Central memory CD8-positive, alpha-beta T cell (primary cell): ENCODE measurements at regions not wholly inside any gene's neighbourhood (a gene's known extent, or its start where the extent isn't known, plus 50 kb on each side); places are given as distances from the start of the nearest gene placed in this dataset.

ENCODE experiments used
- ATAC-seq: fragments of 150-1000 bp; cut with Tn5 transposase; replicated peaks from 2 replicates; pipeline ENCODE4 v1.10.0; 2022; ENCODE audit warnings: mild to moderate bottlenecking, moderate FRiP score, moderate number of reproducible peaks; ENCODE audit not compliant: poor library complexity, severe bottlenecking; ENCODE audit errors: extremely low read depth
- DNase-seq, 2 donors: peaks; one replicate each; pipeline ENCODE4 v3.0.0; 2021; ENCODE audit warnings: low spot score in 2 of 2
- H3K27ac Mint-ChIP-seq: one replicate; pipeline ENCODE4 v1.8.0; 2022; ENCODE audit warnings: low read depth, mild to moderate bottlenecking, moderate library complexity, mixed read lengths
- H3K27me3 Mint-ChIP-seq: one replicate; pipeline ENCODE4 v1.8.0; 2022; ENCODE audit warnings: mixed read lengths
- H3K36me3 Mint-ChIP-seq: one replicate; pipeline ENCODE4 v1.8.0; 2022; ENCODE audit warnings: mild to moderate bottlenecking, moderate library complexity, mixed read lengths; ENCODE audit not compliant: insufficient read depth
- H3K4me1 Mint-ChIP-seq: one replicate; pipeline ENCODE4 v1.8.0; 2022; ENCODE audit warnings: mixed read lengths
- H3K4me3 Mint-ChIP-seq: one replicate; pipeline ENCODE4 v1.8.0; 2022; ENCODE audit warnings: mild to moderate bottlenecking, moderate library complexity, mixed read lengths
- H3K9me3 Mint-ChIP-seq: one replicate; pipeline ENCODE4 v1.8.0; 2022; ENCODE audit warnings: mixed read lengths

DNA sequence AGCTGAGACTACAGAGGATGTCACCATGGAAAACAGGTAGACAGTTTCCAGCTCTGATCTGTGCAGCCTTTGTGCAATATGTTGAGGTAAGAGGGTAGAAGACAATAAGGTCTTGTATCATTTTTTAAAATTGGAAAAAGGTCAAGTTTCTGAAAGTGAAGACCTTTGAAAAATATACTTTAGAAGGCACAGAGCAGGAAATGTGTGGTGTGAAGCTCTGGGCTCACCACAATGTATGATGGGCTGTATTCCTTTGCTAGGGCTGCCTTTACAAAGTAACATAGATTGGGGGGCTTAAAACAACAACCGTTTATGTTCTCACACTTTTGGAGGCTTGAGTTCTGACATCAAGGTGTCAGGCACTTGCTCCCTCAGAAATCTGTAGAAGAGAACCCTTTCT, 514.3 kb upstream of the JARID2 start:
- Mint-ChIP-seq H3K27me3 (no peaks in the 10 kb centered on the region), H3K36me3 (no peaks in the 10 kb centered on the region), H3K9me3 (peaks cover 8% of the 10 kb centered on the region), H3K27ac (no peak overlapping the region), H3K4me3 (no peak overlapping the region), H3K4me1 (peaks cover 37% of the 10 kb centered on the region)
- ATAC-seq (no peak), DNase-seq (no peak)

DNA sequence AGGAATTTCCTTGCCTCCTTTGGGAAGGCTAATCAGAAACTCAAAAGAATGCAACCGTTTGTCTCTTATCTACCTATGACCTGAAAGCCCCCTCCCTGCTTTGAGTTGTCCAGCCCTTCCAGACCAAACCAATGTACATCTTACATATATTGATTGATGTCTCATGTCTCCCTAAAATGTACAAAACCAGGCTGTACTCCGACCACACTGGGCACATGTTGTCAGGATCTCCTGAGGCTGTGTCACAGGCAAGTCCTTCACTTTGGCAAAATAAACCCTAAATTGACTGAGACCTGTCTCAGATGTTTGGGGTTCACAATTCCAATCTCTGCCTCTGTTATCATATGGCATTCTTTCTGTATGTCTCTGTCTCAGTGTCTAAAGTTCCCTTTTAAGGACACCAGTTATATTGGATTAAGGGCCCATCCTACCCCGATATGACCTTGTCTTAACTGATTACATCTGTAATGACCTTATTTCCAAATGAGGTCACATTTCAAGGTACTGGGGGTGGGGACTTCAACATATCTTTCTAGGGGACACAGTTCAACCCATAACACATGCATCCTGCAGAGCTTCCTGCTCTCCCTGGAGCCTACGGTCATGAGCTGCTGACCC, 513.5 kb upstream of the JARID2 start:
- Mint-ChIP-seq H3K4me1 (peaks cover 37% of the 10 kb centered on the region), H3K4me3 (peak overlapping the region; percentile 41), H3K27me3 (no peaks in the 10 kb centered on the region), H3K9me3 (peaks cover 8% of the 10 kb centered on the region), H3K27ac (peak overlapping the region; percentile 43), H3K36me3 (no peaks in the 10 kb centered on the region)
- DNase-seq = no peak
- no peak for ATAC-seq

DNA sequence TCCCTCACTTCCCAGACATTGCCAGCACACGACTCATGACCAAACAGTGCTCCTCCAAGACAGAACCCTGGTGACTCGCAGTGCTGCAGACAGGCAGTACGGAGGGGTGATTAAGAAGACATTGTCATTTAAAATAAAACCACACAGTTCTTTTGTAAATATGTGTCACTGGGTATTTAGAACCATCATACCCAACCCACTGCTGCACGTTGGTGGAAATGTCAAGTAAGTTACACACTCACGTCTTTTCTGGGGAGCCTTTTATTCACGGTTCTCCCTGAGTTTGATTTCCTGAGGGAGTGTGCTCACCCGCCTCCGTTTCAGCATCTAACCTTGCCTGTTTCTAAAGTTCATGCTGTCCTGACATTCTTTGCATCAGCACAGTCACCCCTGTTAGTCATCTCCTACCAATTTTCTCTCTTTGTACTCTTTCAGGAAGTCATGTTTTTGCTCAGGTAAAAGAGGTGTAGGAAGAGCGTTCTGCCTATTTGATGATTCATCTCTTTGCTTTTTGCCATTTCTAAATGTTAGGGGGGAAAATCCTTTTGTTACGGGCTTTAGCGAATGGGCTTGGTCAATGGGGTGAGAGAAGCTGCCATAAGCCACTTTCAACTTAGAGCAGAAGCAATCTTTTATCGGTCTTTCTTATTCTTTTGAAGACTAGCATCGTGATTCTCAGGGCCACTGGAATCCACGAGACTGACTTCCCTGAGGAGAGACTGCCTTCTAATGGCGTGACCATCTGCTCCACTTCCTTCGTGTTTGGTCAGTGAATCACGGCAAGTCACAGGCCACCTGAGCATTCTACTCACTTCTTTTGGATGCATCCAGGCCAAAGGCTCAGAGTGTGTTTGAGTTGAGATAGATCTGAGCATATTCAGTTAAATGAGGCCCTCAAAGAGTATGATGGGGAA, 512.8 kb upstream of the JARID2 start:
- H3K36me3 Mint-ChIP-seq = no peaks in the 10 kb centered on the region
- ATAC-seq (no peak), DNase-seq (no peak)
- peak overlapping the region; percentile 43 for H3K27ac Mint-ChIP-seq
- H3K9me3 Mint-ChIP-seq = peaks cover 8% of the 10 kb centered on the region
- H3K4me3 Mint-ChIP-seq = peak overlapping the region; percentile 41
- peaks cover 37% of the 10 kb centered on the region for H3K4me1 Mint-ChIP-seq
- no peaks in the 10 kb centered on the region for H3K27me3 Mint-ChIP-seq

DNA sequence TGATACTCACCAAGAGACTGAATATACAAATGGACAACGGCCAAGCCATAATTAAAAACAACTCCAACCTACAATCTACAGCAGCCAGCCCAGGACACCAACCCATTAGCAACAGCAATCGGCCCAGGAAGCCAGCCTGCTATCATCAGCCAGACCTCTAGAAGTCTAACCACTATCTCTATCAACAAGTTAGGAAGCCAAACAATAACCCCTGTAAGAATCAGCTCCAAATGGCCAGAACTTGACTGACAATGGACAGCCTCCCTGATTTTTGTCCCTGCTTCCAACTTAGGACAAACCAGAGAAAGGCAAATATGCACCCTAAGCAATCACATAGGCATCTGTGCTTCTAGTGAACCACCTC, 511.8 kb upstream of the JARID2 start:
- peak overlapping the region; percentile 43 for H3K27ac Mint-ChIP-seq
- no peaks in the 10 kb centered on the region for H3K36me3 Mint-ChIP-seq
- peak overlapping the region; percentile 10 for H3K4me3 Mint-ChIP-seq
- H3K27me3 Mint-ChIP-seq = no peaks in the 10 kb centered on the region
- peaks cover 8% of the 10 kb centered on the region for H3K9me3 Mint-ChIP-seq
- DNase-seq (no peak), ATAC-seq (no peak)
- peaks cover 37% of the 10 kb centered on the region for H3K4me1 Mint-ChIP-seq

DNA sequence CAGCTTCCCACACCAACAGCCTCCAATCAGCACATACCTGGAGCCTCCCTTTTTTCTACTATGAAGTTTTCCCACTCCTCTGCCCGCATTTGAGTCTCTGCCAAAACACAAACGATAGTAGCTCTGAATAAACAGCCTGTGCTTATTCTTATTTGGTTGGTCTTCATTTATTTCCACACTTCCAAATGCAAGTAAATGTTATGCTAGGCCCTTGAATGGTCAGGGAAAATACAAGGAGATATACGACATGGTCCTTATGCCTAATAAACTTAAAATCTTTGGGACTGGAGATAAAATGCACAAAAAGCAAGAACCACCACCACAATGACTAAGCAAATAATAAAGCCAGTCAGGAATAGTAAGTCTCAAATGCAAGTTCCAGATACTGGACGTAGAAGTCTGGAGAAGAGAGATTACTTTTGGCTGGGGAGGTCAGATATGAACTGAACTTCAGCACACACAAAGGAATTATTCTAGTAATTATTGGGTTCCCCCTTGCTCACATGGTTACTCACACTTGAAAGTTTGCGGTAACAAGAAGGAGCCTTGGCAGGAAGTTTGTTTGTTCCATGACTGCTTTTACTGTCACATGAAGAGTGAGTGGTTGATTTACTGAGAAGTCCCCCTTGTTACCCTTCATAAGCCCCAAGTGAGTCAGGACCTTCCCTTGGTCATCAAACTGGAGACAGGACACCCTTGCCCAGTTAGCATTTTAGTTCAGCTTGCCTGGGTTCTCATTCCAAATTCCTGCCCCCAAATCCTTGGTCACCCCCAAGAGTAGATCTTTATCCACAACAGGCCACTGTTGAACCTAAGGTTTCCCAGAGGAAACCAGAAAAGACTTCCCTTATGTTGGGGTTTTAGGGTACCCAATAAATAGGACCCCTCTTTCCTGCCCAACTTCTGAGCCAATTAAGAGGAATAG, 511.2 kb upstream of the JARID2 start:
- Mint-ChIP-seq H3K4me3 (peak overlapping the region; percentile 10), H3K36me3 (no peaks in the 10 kb centered on the region), H3K27me3 (no peaks in the 10 kb centered on the region), H3K9me3 (peaks cover 8% of the 10 kb centered on the region), H3K27ac (peak overlapping the region; percentile 43), H3K4me1 (peaks cover 37% of the 10 kb centered on the region)
- peak; percentile 90 for ATAC-seq
- DNase-seq = no peak

DNA sequence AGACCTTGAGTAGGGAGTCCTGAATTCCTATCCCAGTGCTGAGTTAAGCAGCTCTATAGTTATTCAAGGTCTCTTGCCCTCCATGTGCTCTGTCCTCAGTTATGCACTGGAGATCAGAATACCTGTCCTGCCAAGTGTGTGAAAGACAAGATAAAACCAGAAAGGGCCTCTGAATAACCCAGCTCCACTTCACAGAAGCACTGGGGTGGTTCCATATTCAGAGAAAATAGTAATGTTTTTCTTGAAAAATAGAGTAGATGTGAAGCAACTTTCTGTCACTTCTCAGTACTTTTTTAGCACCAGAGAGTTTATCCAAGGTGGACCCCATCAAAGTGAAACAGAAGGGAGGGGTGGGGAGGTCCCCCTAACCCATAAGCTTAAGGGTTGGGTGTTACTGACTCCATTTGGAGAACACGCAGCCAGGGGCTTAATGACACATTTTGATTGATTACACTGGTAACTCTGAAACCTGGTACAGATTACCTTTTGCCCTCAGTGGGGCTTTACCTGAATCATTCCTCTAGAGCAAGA, 509.8 kb upstream of the JARID2 start:
- H3K4me3 Mint-ChIP-seq = no peak overlapping the region
- peak overlapping the region; percentile 61 for H3K27ac Mint-ChIP-seq
- DNase-seq (no peak), ATAC-seq (no peak)
- no peaks in the 10 kb centered on the region for H3K36me3 Mint-ChIP-seq
- peaks cover 37% of the 10 kb centered on the region for H3K4me1 Mint-ChIP-seq
- peaks cover 5% of the 10 kb centered on the region for H3K27me3 Mint-ChIP-seq
- H3K9me3 Mint-ChIP-seq = peaks cover 13% of the 10 kb centered on the region

DNA sequence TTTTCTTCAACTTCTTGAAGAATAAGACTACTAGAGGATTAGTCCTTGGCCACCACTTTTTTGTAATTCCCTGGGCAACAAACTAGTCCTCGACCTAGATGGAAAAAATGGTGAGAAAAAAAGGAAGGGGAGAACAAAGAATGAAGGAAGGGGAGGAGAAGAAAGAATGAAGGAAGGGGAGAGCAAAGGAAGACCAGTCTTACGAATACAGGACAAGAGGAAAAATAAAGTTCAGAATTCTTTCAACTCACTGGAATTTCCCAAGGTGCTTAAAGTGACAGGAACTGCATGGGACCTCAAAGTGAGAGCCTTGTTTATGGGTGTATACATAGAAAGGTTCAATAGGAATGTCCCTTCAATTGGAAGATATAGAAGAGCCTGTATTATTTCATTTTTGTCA, 509.3 kb upstream of the JARID2 start:
- peaks cover 7% of the 10 kb centered on the region for H3K27me3 Mint-ChIP-seq
- ATAC-seq = no peak
- no peak overlapping the region for H3K4me3 Mint-ChIP-seq

DNA sequence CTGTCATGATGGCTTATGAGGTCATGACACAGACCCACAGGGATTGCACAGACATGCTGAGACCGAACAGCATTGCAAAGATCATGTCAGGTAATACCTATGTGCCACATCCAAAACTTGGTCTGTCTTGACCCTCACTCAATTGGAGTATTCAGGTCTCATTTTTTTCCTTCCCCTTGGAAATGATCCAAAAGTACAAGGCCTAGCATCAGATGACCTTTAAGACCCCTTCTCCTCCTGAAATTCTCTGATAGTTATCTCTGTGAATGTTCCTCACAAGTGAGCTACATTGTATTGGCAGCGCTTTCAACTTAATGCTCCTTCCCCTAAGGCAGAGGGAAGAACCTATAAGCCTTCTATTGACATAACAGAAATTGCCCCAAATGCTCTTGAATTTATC, 507.4 kb upstream of the JARID2 start:
- DNase-seq (no peak), ATAC-seq (no peak)
- H3K9me3 Mint-ChIP-seq = peaks cover 13% of the 10 kb centered on the region
- peaks cover 18% of the 10 kb centered on the region for H3K4me1 Mint-ChIP-seq
- H3K27me3 Mint-ChIP-seq = peaks cover 15% of the 10 kb centered on the region
- no peak overlapping the region for H3K4me3 Mint-ChIP-seq
- H3K27ac Mint-ChIP-seq = no peak overlapping the region
- H3K36me3 Mint-ChIP-seq = no peaks in the 10 kb centered on the region

More for the DNA sequence above, 509.3 kb upstream of the JARID2 start:
- peaks cover 13% of the 10 kb centered on the region for H3K9me3 Mint-ChIP-seq
- DNase-seq = no peak
- H3K4me1 Mint-ChIP-seq = peaks cover 34% of the 10 kb centered on the region
- no peaks in the 10 kb centered on the region for H3K36me3 Mint-ChIP-seq
- H3K27ac Mint-ChIP-seq = peak overlapping the region; percentile 61

DNA sequence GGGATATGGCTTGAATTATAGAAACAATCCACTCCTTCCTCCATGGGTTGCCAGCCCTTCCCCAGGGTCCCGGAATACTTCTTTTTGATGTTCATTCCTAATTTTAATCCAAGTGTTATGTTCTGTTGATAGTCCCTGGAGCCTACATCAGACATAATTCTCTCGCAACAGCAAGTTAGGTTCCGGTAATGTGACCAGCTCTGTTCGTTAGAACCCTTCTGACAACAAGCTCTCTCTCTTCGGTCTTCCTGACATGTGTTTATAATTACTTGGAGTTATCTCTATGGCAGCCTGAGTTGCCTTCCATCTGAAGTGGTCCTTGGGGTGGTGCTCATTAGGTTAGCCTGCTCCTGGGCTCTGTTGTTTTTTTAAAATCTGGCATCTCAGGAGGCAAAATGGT, 506.9 kb upstream of the JARID2 start:
- Mint-ChIP-seq H3K9me3 (peaks cover 11% of the 10 kb centered on the region), H3K4me1 (peaks cover 15% of the 10 kb centered on the region), H3K4me3 (no peak overlapping the region), H3K36me3 (no peaks in the 10 kb centered on the region), H3K27me3 (peaks cover 19% of the 10 kb centered on the region), H3K27ac (no peak overlapping the region)
- ATAC-seq (no peak), DNase-seq (no peak)

DNA sequence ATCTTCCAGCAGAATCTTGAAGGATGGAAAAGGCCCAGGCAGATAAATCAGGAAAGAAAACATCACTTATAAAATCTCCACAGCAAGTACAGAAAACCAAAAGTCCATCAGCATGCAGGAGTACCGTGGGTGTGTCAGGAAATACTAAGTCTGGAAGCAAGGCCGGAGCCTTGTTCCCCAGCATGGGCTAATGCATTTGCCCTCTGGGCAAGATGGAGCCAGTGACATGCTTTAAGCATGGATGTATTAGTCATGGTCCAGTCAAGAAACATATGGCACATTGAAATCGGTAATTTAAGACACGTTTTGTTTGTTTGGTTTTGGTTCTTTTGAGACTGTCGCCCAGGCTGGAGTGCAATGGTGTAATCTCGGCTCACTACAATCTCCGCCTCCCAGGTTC, 506.0 kb upstream of the JARID2 start:
- peaks cover 5% of the 10 kb centered on the region for H3K9me3 Mint-ChIP-seq
- peaks cover 24% of the 10 kb centered on the region for H3K27me3 Mint-ChIP-seq
- no peak for DNase-seq
- H3K36me3 Mint-ChIP-seq = no peaks in the 10 kb centered on the region
- no peak for ATAC-seq
- H3K4me1 Mint-ChIP-seq = peaks cover 10% of the 10 kb centered on the region
- H3K4me3 Mint-ChIP-seq = no peak overlapping the region
- H3K27ac Mint-ChIP-seq = no peak overlapping the region

DNA sequence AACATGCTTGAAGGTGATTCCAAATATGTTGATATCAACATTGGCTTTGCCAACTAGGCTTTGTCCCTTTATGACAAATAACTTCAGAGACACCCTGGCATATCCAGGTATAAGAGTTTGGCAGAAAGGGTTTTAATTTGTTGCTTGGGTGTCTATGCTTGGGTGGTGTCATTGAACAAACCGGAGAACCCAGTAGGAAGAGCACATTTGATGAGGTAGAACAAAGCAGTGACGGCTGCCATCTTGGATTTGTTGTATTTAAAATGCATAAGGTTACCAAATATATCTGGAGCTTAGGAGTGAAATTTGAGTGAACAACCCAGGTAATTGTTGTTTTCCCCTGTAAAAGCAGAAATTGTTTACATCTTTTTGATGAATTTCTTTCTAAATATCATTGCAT, 503.7 kb upstream of the JARID2 start:
- Mint-ChIP-seq H3K27me3 (peaks cover 33% of the 10 kb centered on the region), H3K4me1 (peaks cover 5% of the 10 kb centered on the region), H3K4me3 (no peak overlapping the region), H3K36me3 (no peaks in the 10 kb centered on the region), H3K27ac (no peak overlapping the region), H3K9me3 (peaks cover 5% of the 10 kb centered on the region)
- no peak for ATAC-seq
- DNase-seq = no peak

DNA sequence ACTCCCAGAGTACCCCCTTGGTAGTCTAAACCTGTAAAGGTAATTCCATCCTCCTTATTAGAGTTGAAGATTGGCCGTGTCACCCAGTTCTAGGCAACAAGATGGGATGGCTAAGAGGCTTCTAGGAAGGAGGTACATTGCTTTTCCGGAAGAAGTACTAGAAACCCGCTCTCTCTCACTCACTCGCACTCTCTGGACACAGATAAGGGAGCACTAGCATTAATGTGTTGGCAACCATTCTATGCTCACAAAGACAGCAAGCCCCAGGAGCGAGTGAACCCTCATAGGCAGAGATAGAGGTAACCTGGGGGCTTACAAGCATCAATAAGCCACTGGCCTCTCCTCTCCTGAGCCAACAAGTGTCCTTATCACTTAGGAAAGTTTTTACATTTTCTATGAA, 503.2 kb upstream of the JARID2 start:
- Mint-ChIP-seq H3K4me3 (no peak overlapping the region), H3K4me1 (peaks cover 6% of the 10 kb centered on the region), H3K36me3 (no peaks in the 10 kb centered on the region), H3K27ac (no peak overlapping the region), H3K9me3 (peaks cover 5% of the 10 kb centered on the region), H3K27me3 (peaks cover 33% of the 10 kb centered on the region)
- no peak for DNase-seq
- ATAC-seq = no peak
